ENCODE measurements at regions not wholly inside any gene's neighbourhood (a gene's known extent, or its start where the extent isn't known, plus 50 kb on each side); places are given as distances from the start of the nearest gene placed in this dataset.

GRCh38 chr6:68237205-68237604 lies 397.9 kb upstream of the ADGRB3 start:
- CTCF ChIA-PET, result no interaction called here
- POLR2A ChIA-PET (ENCODE audit: low non-redundant PET), result interaction anchor here (1.2 kb wide), 1 partner anchor 11 kb away, joined by 3 read pairs; no protein-coding TSS in a partner anchor
- DNase-seq (ENCODE audit: low spot score), result no peak
- intact Hi-C loops (cut with micrococcal nuclease; ENCODE audit: unreplicated experiment), result loop anchor here (10.0 kb wide), 1 partner anchor 398 kb away; the partner anchor contains the start of gene ADGRB3
- Histone ChIP-seq H3K9me3 (ENCODE audit: low read depth, low read length, poor library complexity, severe bottlenecking) (no peaks in the 10 kb centered on the region), H3K27ac (ENCODE audit: low read depth, low read length, poor library complexity, severe bottlenecking) (peak overlapping the region; percentile 21), H3K4me3 (ENCODE audit: low read depth, low read length, poor library complexity, severe bottlenecking) (no peak overlapping the region), H3K4me1 (ENCODE audit: insufficient read depth, low read length, poor library complexity, severe bottlenecking) (peaks cover 20% of the 10 kb centered on the region), H3K27me3 (replicated peaks; ENCODE audit: insufficient read depth, low read depth, low read length, poor library complexity) (no peaks in the 10 kb centered on the region), H3K36me3 (ENCODE audit: insufficient read depth, low read length, poor library complexity, severe bottlenecking) (no peaks in the 10 kb centered on the region)
- no peak for TF ChIP-seq CTCF (conservative IDR thresholded peaks at IDR 0.05; ENCODE audit: low read depth, low read length)
- TF ChIP-seq EZH2 (IDR thresholded peaks at IDR 0.05; ENCODE audit: borderline replicate concordance, low read depth, low read length, poor library complexity, severe bottlenecking), result no peak
- no TSS peak for BruUV-seq (replicated peaks)

DNA sequence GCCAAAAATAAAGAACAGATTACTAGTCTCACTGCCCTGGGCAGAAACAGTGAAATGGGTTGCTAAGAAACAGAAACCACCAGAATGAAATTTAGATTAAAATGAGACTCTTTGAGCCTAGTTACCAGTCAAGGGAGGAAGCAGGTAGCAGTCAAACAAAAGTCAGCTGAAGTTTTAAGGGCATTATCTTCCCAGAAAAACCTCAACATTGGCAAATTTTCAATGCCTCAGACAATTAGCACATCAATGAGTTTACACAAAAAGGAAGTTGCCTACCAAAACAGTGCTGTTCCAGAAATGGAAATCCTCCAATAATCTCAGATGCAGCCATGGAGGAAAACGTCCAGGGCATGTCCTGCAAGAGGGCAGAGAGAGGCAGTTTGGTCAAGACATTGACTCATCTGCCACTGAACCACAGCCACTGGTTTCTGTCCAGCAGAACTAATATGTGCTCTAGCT lies 399.7 kb upstream of the ADGRB3 start:
- Histone ChIP-seq H3K4me1 (ENCODE audit: insufficient read depth, low read length, poor library complexity, severe bottlenecking) (peaks cover 20% of the 10 kb centered on the region), H3K27ac (ENCODE audit: low read depth, low read length, poor library complexity, severe bottlenecking) (no peak overlapping the region), H3K4me3 (ENCODE audit: low read depth, low read length, poor library complexity, severe bottlenecking) (no peak overlapping the region), H3K27me3 (replicated peaks; ENCODE audit: insufficient read depth, low read depth, low read length, poor library complexity) (no peaks in the 10 kb centered on the region), H3K36me3 (ENCODE audit: insufficient read depth, low read length, poor library complexity, severe bottlenecking) (no peaks in the 10 kb centered on the region), H3K9me3 (ENCODE audit: low read depth, low read length, poor library complexity, severe bottlenecking) (no peaks in the 10 kb centered on the region)
- intact Hi-C loops (cut with micrococcal nuclease; ENCODE audit: unreplicated experiment), result loop anchor here (10.0 kb wide), 1 partner anchor 399 kb away; the partner anchor contains the start of gene ADGRB3
- POLR2A ChIA-PET (ENCODE audit: low non-redundant PET), result no interaction called here
- no TSS peak for BruUV-seq (replicated peaks)
- no peak for TF ChIP-seq CTCF (conservative IDR thresholded peaks at IDR 0.05; ENCODE audit: low read depth, low read length)
- no peak for TF ChIP-seq EZH2 (IDR thresholded peaks at IDR 0.05; ENCODE audit: borderline replicate concordance, low read depth, low read length, poor library complexity, severe bottlenecking)
- CTCF ChIA-PET, result no interaction called here
- DNase-seq (ENCODE audit: low spot score), result peak; percentile 15

DNA sequence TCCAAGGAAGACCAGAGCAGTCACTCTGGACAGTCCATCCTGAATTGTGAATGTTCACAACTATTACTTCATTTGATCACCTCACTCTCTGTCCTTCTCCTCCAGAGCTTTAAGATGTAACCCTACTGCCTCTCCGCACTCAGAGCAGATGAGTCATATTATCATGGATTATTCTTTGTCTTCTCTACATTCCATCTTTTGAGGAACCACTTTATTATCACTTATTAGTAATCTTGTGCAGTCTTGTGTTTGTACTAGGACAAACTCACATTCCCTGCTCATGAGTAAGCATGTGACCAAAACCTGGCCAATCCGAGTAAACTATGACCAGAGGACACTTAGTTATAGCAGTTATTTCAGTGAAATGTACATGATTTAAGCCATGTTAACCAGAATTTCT lies 401.5 kb upstream of the ADGRB3 start:
- no peaks in the 10 kb centered on the region for H3K27me3 ChIP-seq (replicated peaks; ENCODE audit: insufficient read depth, low read depth, low read length, poor library complexity)
- H3K4me3 ChIP-seq (ENCODE audit: low read depth, low read length, poor library complexity, severe bottlenecking), result no peak overlapping the region
- H3K9me3 ChIP-seq (ENCODE audit: low read depth, low read length, poor library complexity, severe bottlenecking), result no peaks in the 10 kb centered on the region
- H3K36me3 ChIP-seq (ENCODE audit: insufficient read depth, low read length, poor library complexity, severe bottlenecking), result no peaks in the 10 kb centered on the region
- H3K4me1 ChIP-seq (ENCODE audit: insufficient read depth, low read length, poor library complexity, severe bottlenecking), result peaks cover 16% of the 10 kb centered on the region
- DNase-seq (ENCODE audit: low spot score), result peak; percentile 29
- ChIA-PET POLR2A (ENCODE audit: low non-redundant PET) (no interaction called here), CTCF (no interaction called here)
- intact Hi-C loops (cut with micrococcal nuclease; ENCODE audit: unreplicated experiment), result loop anchor here (10.0 kb wide), 1 partner anchor 401 kb away; the partner anchor contains the start of gene ADGRB3
- no peak for TF ChIP-seq EZH2 (IDR thresholded peaks at IDR 0.05; ENCODE audit: borderline replicate concordance, low read depth, low read length, poor library complexity, severe bottlenecking)
- TF ChIP-seq CTCF (conservative IDR thresholded peaks at IDR 0.05; ENCODE audit: low read depth, low read length), result no peak
- BruUV-seq (replicated peaks), result no TSS peak
- H3K27ac ChIP-seq (ENCODE audit: low read depth, low read length, poor library complexity, severe bottlenecking), result no peak overlapping the region

All from A673 (cell line).